ENCODE measurements at regions not wholly inside any gene's neighbourhood (a gene's known extent, or its start where the extent isn't known, plus 50 kb on each side); places are given as distances from the start of the nearest gene placed in this dataset.

DNA sequence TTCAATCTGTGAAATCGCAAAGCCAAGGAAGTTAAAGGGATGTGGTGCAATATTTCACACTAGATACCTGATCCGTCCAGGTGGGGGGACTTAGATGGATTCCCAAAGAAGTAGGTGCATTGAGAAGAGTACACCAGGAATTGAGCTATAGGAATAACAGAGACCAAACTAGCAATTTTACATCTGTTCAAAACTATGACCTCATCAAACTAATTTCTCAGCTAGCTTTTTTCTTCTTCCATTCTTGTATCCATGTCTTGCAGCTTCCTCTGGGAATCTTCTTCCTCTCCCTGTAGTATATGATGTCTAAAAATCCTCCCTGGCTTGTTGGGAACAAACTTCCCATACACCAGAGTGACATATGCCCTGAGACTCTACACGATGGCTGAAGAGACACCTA, 51.0 kb upstream of the PTPN13 start:
- Histone ChIP-seq H3K4me2 (no peak overlapping the region), H3K79me2 (ENCODE audit: insufficient read depth) (no peaks in the 10 kb centered on the region), H3K9ac (no peak overlapping the region), H3F3A (replicated peaks; ENCODE audit: insufficient read depth) (no peaks in the 10 kb centered on the region), H3K27ac (ENCODE audit: low read depth in 2 of 2, low read length in 1 of 2) (no peak overlapping the region), H4K20me1 (ENCODE audit: insufficient read depth) (no peaks in the 10 kb centered on the region), H3K9me3 (no peaks in the 10 kb centered on the region), H2AFZ (ENCODE audit: low read depth) (0 out of 2 replicates have a peak overlapping the region, but pooled peaks have one; percentile 11), H3K9me2 (no peaks in the 10 kb centered on the region), H3K27me3 (ENCODE audit: insufficient read depth) (no peaks in the 10 kb centered on the region), H3K4me1 (ENCODE audit: control insufficient read depth in 1 of 2, insufficient read depth in 2 of 2, low read depth in 1 of 2, low read length in 1 of 2) (peaks cover 0 to 4% of the 10 kb centered on the region in 2 experiments; a peak in 1 of 4 replicates), H3K4me3 (ENCODE audit: low read depth in 2 of 2, low read length in 1 of 2) (no peak overlapping the region), H3K36me3 (replicated peaks in 1 of 2; ENCODE audit: control insufficient read depth in 1 of 2, insufficient read depth in 2 of 2, low read length in 1 of 2) (no peaks in the 10 kb centered on the region)
- CTCF ChIA-PET, result no interaction called here
- POLR2A ChIA-PET, result no interaction called here
- TF ChIP-seq EZH2phosphoT487 (IDR thresholded peaks at IDR 0.05; ENCODE audit: borderline replicate concordance, low read depth), result no peak
- no peak for TF ChIP-seq TAF1 (IDR thresholded peaks at IDR 0.05; ENCODE audit: borderline replicate concordance, low read depth, low read length)
- no peak for TF ChIP-seq FOXJ3 (CRISPR knock-in tag; IDR thresholded peaks at IDR 0.05)
- TF ChIP-seq, protein P1, sequence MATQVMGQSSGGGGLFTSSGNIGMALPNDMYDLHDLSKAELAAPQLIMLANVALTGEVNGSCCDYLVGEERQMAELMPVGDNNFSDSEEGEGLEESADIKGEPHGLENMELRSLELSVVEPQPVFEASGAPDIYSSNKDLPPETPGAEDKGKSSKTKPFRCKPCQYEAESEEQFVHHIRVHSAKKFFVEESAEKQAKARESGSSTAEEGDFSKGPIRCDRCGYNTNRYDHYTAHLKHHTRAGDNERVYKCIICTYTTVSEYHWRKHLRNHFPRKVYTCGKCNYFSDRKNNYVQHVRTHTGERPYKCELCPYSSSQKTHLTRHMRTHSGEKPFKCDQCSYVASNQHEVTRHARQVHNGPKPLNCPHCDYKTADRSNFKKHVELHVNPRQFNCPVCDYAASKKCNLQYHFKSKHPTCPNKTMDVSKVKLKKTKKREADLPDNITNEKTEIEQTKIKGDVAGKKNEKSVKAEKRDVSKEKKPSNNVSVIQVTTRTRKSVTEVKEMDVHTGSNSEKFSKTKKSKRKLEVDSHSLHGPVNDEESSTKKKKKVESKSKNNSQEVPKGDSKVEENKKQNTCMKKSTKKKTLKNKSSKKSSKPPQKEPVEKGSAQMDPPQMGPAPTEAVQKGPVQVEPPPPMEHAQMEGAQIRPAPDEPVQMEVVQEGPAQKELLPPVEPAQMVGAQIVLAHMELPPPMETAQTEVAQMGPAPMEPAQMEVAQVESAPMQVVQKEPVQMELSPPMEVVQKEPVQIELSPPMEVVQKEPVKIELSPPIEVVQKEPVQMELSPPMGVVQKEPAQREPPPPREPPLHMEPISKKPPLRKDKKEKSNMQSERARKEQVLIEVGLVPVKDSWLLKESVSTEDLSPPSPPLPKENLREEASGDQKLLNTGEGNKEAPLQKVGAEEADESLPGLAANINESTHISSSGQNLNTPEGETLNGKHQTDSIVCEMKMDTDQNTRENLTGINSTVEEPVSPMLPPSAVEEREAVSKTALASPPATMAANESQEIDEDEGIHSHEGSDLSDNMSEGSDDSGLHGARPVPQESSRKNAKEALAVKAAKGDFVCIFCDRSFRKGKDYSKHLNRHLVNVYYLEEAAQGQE (IDR thresholded peaks at IDR 0.05; ENCODE audit: low read depth, low read length), result no peak
- no peak for TF ChIP-seq ELF1 (IDR thresholded peaks at IDR 0.05)
- TF ChIP-seq, protein P2, sequence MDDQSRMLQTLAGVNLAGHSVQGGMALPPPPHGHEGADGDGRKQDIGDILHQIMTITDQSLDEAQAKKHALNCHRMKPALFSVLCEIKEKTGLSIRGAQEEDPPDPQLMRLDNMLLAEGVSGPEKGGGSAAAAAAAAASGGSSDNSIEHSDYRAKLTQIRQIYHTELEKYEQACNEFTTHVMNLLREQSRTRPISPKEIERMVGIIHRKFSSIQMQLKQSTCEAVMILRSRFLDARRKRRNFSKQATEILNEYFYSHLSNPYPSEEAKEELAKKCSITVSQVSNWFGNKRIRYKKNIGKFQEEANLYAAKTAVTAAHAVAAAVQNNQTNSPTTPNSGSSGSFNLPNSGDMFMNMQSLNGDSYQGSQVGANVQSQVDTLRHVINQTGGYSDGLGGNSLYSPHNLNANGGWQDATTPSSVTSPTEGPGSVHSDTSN (IDR thresholded peaks at IDR 0.05), result no peak
- TF ChIP-seq GATA2 (CRISPR knock-in tag; IDR thresholded peaks at IDR 0.05), result no peak
- no peak for TF ChIP-seq RFX5 (IDR thresholded peaks at IDR 0.05; ENCODE audit: low read length)
- no peak for TF ChIP-seq NRF1 (IDR thresholded peaks at IDR 0.05; ENCODE audit: low read depth, low read length)
- TF ChIP-seq MXI1 (IDR thresholded peaks at IDR 0.05; ENCODE audit: low read depth, low read length), result no peak
- TF ChIP-seq, protein P3, sequence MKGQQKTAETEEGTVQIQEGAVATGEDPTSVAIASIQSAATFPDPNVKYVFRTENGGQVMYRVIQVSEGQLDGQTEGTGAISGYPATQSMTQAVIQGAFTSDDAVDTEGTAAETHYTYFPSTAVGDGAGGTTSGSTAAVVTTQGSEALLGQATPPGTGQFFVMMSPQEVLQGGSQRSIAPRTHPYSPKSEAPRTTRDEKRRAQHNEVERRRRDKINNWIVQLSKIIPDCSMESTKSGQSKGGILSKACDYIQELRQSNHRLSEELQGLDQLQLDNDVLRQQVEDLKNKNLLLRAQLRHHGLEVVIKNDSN (IDR thresholded peaks at IDR 0.05; ENCODE audit: borderline replicate concordance, low read depth), result no peak
- TF ChIP-seq MEF2A (IDR thresholded peaks at IDR 0.05; ENCODE audit: borderline replicate concordance, low read depth), result no peak
- no peak for TF ChIP-seq RAD21 (IDR thresholded peaks at IDR 0.05; ENCODE audit: low read length)
- TF ChIP-seq SIN3A (IDR thresholded peaks at IDR 0.05; ENCODE audit: borderline replicate concordance, low read depth, low read length), result no peak
- TF ChIP-seq YY1 (IDR thresholded peaks at IDR 0.05; ENCODE audit: low read depth), result no peak
- TF ChIP-seq FOXM1 (IDR thresholded peaks at IDR 0.05; ENCODE audit: low read depth), result no peak
- TF ChIP-seq, protein P4, sequence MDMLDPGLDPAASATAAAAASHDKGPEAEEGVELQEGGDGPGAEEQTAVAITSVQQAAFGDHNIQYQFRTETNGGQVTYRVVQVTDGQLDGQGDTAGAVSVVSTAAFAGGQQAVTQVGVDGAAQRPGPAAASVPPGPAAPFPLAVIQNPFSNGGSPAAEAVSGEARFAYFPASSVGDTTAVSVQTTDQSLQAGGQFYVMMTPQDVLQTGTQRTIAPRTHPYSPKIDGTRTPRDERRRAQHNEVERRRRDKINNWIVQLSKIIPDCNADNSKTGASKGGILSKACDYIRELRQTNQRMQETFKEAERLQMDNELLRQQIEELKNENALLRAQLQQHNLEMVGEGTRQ (IDR thresholded peaks at IDR 0.05; ENCODE audit: borderline replicate concordance, low read depth, low read length), result no peak
- TF ChIP-seq SMC3 (IDR thresholded peaks at IDR 0.05; ENCODE audit: low read depth, low read length), result no peak
- DNase-seq, result no peak
- whole genome bisulfite sequencing (ENCODE audit: low lambda C conversion rate), result 72% methylated on average over 3 of the region's 3 CpGs

Data from SK-N-SH (cell line).